Activated CD8-positive, alpha-beta memory T cell treated with anti-CD3 and anti-CD28 coated beads, Interleukin-2, amount 50 U/mL, for 4 hours (primary cell): ENCODE measurements at regions not wholly inside any gene's neighbourhood (a gene's known extent, or its start where the extent isn't known, plus 50 kb on each side); places are given as distances from the start of the nearest gene placed in this dataset.
"Not testable (repeated sequence)": the region's sequence is repeated elsewhere in the genome, so short reads cannot be mapped to it uniquely, and the experiment has no call there.

ENCODE experiments used
- DNase-seq: peaks from one replicate; pipeline ENCODE4 v3.0.0-alpha.2; 2020

GRCh38 chr10:71087622-71088021, 124.7 kb upstream of the UNC5B start:
- DNase-seq = peak; percentile 5

- no peak for DNase-seq
These were observed 124.3 kb upstream of the UNC5B start for GRCh38 chr10:71088054-71088453.

- DNase-seq = not testable (repeated sequence)
These were observed 123.8 kb upstream of the UNC5B start for GRCh38 chr10:71088578-71088977.

- peak; percentile 4 for DNase-seq
These were observed 123.2 kb upstream of the UNC5B start for GRCh38 chr10:71089162-71089561.

DNA sequence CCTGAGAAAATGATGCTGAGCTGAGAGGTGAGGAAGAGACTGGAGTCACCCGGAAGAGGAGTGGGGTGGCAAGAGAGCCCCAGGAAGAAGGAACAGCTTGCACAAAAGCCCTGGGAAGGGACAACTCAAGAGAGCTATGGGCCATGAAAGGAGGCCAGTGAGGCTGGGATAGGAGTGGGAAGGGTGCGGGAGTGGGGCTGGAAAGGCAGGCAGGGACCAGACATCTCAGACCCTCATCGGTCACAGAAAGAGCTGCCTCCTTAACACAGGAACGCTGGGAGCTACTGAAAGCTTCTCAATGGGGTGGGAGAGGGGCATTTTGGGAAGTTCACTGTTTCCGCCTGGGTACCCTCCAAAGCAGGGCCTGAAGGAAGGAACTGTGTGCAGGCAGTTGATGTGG, 122.0 kb upstream of the UNC5B start:
- DNase-seq = no peak

GRCh38 chr10:71090801-71091200, 121.6 kb upstream of the UNC5B start:
- peak; percentile 13 for DNase-seq

- no peak for DNase-seq
These were observed 119.5 kb upstream of the UNC5B start for GRCh38 chr10:71092812-71093401.

GRCh38 chr10:71093531-71093930, 118.8 kb upstream of the UNC5B start:
- no peak for DNase-seq

- no peak for DNase-seq
These were observed 117.5 kb upstream of the UNC5B start for GRCh38 chr10:71094712-71095390.

- no peak for DNase-seq
These were observed 112.5 kb upstream of the UNC5B start for GRCh38 chr10:71099731-71100361.

DNA sequence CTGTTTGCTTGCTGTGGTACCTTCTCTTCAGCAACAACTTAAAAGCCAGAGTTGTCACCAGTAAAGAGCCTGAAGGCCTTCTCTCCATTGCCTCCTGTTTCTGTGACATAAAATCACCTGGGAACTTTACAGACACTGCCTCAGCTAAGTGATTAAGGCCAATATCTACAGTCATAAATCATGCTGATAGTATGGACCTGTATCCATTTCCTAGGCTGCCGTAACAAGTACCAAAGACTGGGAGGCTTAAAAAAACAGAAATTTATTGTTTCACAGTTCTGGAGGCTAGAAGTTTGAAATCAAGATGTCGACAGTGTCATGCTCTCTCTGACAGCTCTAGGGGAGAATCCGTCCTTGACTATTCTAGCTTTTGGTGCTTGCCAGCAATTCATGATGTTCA, 108.4 kb upstream of the UNC5B start:
- no peak for DNase-seq

DNA sequence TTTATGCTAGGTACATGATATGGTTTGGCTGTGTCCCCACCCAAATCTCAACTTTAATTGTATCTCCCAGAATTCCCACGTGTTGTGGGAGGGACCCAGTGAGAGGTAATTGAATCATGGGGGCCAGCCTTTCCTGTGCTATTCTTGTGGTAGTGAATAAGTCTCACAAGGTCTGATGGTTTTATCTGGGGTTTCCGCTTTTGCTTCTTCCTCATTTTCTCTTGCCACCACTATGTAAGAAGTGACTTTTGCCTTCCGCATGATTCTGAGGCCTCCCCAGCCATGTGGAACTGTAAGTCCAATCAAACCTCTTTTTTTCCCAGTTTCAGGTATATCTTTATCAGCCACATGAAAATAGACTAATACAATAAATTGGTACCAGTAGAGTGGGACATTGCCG, 106.2 kb upstream of the UNC5B start:
- DNase-seq = not testable (repeated sequence)

GRCh38 chr10:71107117-71107516, 105.3 kb upstream of the UNC5B start:
- not testable (repeated sequence) for DNase-seq

DNA sequence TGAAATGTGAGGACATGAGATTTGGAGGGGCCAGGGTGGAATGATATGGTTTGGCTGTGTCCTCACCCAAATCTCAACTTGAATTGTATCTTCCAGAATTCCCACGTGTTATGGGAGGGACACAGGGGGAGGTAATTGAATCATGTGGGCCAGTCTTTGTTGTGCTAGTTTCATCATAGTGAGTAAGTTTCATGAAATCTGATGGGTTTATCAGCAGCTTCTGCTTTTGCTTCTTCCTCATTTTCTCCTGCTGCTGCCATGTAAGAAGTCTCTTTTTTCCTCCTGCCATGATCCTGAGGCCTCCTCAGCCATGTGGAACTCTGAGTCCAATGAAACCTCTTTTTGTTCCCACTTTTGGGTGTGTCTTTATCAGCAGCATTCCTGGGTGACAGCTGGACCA, 104.3 kb upstream of the UNC5B start:
- not testable (repeated sequence) for DNase-seq

GRCh38 chr10:71112138-71112785, 100.1 kb upstream of the UNC5B start:
- DNase-seq = no peak

GRCh38 chr10:71116426-71116825, 95.9 kb upstream of the UNC5B start:
- no peak for DNase-seq

GRCh38 chr10:71117589-71117988, 94.8 kb upstream of the UNC5B start:
- not testable (repeated sequence) for DNase-seq

DNA sequence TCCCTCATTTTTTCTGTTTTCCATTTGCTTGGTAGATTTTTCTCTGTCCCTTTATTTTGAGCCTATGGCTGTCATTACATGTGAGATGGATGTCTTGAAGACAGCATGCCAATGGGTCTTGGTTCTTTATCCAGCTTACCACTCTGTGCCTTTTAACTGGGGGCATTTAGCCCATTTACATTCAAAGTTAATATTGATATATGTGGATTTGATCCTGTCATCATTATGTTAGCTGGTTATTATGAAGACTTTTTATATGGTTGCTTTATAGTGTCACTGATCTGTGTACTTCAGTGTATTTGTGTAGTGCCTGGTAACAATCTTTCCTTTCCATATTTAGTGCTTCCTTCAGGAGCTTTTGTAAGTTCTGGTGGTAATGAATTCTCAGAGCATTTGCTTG, 89.3 kb upstream of the UNC5B start:
- no peak for DNase-seq

DNA sequence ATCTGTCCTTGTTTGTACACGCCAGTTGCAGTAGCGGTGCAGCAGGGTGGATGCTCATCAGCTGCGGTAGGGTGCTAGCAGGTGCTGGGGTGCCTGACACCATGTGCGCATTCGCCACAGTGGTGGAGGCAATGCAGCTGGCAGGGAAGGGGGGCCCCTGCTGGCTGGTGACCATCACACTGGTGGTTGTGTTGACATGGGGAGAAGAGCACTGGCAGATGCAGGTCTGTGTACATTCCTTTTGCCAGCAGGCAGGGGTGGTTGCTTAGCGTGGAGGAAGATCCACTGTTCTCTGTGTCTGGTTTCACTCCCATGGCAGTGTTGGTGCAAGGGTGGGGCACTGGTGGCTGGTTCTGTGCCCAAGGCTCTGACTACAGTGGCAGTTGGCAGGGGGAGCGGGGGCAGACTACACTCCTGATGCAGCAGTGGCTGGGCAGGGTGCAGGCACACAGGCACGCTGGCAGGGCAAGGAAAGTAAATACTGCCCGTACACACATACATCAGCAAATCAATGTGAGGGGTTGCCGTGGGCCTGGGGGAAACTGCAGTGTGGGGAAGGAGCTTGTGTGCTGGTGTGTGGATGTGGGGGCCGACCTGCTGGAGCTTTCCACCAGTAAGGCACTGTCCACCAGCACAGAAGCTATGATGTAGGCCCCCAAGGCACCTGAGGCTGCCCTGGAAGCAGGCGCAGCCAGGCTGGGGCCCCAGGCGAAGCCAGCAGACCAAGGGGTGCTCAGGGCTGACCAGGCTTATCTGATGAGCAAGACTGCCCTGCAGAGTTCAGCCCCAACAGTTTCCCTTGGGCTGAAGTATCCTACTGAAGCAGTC, 87.2 kb upstream of the UNC5B start:
- DNase-seq = no peak

- DNase-seq = no peak
These were observed 86.6 kb upstream of the UNC5B start for GRCh38 chr10:71125749-71126107.

DNA sequence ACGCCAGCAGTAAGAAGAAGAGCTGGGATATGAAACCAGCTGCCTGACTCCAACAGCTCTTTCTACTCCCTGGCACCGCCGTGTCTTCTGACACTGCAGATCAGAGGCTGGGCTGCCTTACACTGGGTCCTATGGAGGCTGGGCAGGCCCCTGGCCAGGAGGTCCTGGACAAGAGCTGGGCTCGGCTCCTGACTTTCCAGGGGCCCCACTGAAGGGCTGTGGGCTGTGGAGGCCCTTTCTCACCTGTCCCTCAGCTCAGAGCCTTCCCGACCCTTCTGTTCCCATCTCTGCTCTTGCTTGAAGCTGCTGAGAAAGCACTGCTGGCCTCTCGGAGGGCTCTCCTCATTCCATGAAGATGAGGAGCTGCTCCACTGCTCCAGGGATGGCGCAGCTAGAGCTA, 85.9 kb upstream of the UNC5B start:
- no peak for DNase-seq

GRCh38 chr10:71127104-71127503, 85.3 kb upstream of the UNC5B start:
- DNase-seq = no peak

- DNase-seq = no peak
These were observed 84.6 kb upstream of the UNC5B start for GRCh38 chr10:71127773-71128172.
